ENCODE measurements at regions not wholly inside any gene's neighbourhood (a gene's known extent, or its start where the extent isn't known, plus 50 kb on each side); places are given as distances from the start of the nearest gene placed in this dataset.
"Not testable (repeated sequence)": the region's sequence is repeated elsewhere in the genome, so short reads cannot be mapped to it uniquely, and the experiment has no call there.

DNA sequence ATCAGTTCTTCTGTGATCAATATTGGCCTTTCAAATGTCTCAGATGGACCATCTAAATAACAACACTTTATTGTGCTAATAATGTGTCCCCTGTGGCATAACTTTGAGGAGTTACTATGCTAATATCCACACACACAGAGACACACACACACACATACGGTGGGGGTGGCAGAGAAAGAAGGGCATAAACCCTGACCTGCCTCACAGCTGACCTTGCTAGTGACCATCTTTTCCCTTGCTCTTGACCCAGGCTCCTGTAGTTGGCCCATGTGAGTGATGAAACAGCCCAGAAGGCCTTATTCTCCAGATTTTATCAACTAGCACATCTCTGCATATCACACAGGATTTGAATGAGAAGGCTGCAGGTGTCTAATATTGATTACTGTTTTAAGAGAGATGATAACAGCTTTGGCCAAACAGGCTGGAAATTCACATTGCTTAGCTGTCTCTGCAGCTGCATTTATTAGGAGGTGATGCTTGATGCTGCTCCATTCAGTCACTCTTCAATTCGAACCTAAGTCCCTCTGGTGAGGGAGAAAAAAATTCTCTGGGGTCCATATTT lies 176.4 kb downstream of the ACTR3 start:
- no peak for DNase-seq

DNA sequence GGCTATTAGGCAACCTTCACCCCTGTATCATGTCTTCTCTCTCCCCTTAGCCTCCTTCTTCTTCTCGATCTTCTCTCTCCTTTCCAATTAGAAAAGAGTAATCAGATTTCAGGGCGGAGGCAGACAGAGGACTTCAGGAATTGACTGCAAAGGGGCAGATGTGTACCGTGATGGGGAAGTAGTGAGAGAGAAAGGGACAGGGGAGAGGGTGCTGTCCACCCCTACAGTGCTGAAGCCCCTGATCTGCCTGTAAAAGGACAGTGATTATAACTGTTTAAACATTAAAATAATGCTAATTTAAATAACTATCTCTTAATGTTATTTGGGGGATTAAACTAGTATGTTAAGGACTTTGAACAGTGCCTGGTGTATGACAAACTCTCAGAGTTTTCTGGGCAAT lies 178.5 kb downstream of the ACTR3 start:
- DNase-seq: no peak

DNA sequence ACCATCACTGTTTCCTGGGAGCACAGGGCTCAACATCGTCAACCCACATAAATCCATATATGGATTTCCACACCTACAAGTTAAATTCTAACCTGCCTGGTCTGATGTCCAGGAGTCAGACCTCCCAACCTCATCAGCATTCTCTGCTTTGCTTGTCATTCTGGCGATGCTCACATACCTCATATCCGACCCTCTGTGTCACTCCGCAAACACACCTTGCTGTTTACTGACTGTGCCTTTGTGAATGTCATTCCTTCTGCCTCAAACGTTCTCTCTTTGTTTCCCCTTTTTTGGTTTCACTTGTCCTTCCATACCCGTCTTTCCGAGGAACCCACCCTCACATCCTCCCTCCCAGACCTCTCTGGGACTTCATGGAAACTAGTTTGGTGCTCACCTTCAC lies 187.1 kb downstream of the ACTR3 start:
- DNase-seq: no peak

DNA sequence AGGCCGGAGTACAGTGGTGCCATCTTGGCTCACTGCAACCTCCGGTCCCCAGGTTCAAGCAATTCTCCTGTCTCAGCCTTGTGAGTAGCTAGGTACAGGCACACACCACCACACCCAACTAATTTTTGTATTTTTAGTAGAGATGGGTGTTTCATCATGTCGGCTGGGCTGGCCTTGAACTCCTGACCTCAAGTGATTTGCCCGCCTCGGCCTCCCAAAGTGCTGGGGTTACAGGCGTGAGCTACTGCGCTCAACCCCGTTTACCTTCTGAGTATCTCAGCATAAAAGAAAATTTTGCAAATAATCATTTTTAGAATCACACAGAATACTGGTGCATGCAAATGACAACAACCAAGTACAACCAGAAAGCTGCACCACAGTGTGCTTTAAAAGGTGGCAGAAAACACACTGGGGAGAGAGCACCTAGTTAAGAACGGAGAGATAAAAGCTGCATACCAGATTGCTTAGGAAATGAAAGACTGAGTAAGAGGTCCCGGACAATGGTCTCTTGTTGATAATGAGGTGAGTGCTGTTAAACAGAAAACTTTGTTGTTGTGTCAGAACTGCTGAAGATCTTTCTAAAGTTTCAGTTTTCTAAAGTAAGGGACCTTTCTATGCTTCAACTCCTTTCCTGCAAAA lies 189.6 kb downstream of the ACTR3 start:
- DNase-seq: no peak

DNA sequence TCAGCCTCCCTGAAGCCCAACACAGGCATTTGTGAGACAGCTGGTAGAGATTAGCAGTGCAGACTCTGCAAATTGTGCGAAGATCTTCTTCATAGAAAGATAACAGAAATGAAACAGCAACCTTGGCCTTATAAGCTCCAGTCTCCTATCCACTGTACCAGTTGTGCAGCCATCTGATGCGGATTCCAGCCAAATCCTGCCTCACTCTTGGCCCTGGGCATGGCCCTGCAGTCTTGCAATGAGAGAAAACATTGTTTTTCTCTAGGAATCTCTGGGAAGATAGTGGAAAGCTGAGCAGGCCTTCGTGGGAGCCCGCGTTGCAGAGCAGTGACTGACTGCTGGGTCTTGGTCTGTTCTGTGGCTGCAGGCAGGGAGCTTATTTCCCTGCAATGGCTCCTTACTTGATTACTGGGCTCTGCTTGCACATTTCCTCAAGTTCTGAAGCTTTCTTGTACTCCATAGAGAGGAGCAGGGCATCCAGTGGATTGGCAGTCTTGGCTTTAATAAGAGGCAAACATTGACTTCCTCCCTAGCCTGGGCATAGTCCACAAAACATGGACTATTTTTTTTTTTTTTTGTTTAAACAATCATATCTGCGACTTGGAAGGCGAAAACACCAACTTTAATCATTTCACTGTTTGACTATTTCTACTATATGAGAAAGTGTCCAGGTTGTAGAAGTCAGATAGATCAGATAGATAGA lies 193.0 kb downstream of the ACTR3 start:
- DNase-seq: no peak

DNA sequence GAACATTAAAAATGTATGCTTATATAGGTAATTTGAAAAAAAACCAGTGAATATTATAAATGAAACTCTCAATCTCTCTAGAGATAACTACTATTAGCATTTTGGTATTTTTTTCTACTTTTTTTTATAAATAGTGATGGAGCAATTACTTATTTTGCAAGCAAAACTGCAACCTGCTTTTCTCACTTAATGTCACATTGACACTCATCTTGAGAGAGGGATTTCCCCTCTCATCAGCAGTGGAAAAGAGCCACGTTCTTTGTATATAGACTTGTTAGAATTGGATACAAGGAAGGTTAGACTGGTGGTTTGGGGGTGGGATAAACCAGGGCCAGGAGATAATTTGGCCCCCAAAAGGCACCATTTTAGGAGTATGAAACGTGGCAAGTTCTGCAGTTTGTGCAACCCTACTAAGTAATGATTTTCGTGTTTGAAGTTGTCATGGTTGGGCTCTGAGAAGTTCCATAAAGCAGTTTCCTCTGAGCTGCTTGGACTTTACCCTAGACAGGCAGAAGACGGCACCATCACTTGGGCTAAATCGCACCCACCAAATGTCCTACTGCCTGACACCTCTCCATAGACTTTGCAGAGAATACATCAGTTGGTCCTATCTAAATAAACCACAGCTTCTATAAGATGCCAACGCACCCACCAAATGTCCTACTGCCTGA lies 194.0 kb downstream of the ACTR3 start:
- no peak for DNase-seq

DNA sequence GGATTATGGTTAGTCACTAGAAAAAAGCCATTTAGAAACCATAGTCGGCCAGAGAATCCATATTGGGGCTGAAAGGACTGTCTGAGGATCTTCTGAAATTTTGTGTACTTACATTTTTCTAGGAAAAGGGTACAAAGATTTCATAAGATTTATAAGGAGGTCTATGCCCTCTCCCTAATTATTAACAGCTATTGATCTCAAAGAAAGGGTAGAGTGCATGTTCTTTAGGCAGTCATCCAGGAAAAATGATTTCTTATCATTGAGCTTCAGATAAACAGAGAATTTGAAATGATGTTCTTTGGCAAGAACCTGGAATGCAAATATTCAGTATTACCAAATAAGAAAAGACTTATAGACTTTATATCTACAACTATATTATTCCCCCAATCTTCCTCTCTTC lies 195.3 kb downstream of the ACTR3 start:
- no peak for DNase-seq

- DNase-seq: no peak
These were observed 196.1 kb downstream of the ACTR3 start for GRCh38 chr2:114085992-114086391.

DNA sequence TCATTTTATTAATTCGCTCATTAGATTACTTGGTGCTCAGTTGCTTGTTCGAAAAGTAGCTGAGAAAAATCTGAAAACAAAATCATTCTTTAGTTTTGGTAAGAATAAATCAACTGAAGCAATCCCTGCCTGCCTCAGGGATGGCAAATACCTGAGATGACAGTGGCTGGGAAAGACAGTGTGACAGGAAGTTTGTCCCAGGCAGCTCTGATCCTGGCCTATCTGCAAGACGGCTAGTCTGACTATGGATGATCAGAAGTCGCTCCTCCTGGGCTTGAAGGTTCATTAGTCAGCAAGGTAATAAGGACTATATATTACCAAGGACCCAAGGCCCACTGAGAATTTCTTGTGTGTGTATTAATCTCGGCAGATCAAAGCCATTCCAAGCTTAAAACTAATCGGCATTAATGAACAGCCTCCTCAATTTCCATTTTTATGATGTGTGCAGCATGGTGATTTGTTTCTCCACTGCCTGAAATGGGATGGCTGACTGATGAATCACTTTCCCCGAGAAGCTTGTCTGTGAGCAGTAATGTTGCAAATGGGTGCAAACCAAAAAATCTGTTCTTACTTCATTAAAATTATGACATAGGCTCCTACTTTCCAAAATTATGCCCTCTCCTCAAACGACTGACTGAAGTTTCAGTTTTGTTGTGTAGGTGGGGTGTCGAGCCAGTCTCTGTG lies 199.9 kb downstream of the ACTR3 start:
- DNase-seq: no peak

DNA sequence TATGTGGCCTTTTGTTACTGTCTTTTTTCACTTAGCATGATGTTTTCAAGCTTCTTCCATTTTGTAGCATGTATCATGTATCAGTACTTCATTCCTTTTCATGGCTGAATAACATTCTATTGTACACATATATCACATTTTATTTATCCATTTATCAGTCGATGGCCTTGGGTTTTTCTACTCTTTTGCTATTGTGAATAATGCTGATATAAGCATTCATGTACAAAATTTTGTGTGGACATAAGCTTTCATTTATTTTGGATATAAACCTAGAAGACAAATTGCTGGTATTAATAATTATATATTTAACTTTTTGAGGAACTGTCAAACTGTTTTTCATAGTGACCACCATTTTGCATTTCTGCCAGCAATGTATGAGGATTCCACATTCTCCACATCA lies 201.1 kb downstream of the ACTR3 start:
- no peak for DNase-seq

DNA sequence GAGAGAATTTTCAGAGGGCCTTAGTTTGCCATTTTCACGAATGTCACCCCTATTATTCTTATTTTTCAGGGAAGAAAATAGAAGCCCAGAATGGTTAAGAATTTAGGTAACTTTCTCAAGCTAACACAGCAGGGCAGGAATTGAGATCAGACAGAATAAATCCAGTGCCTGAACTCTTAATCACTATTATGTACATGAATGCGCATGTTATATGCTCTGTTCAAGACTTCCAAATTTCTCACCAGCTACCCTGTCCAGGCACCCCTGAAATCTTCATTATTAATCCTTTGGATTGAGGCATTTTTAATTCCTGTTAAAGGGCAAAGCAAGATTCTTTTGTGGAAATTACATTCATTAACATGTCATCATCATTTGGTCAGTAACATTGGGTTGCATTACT lies 218.4 kb downstream of the ACTR3 start:
- no peak for DNase-seq

DNA sequence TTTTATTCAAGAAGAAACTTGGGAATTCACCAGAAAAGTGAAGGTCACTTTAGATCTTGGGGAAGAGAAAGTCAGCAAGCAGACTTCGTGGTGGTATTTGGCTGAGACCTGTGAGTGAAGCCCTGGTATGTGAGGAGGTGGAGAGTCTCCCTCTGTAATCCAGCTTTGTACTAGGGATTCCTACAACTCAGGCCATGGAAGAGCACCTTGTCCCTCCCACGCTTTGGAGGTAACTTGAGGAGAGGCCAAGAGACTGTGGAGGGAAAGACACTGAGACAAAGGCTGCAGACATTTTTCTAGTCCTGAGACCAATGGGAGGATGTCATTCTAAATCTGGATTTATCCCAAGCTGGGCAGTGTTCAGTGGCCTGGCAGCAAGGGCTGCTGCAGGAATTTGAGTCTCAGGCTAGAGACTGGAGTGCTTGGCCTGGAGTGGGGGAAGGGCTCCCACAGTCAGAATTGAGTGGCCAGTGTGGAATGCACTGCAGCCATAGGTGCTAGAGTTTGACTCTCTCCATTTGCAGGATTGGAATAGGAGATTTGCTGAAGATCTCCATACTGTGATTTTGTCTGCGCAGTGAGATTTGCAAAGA lies 219.0 kb downstream of the ACTR3 start:
- DNase-seq: no peak

DNA sequence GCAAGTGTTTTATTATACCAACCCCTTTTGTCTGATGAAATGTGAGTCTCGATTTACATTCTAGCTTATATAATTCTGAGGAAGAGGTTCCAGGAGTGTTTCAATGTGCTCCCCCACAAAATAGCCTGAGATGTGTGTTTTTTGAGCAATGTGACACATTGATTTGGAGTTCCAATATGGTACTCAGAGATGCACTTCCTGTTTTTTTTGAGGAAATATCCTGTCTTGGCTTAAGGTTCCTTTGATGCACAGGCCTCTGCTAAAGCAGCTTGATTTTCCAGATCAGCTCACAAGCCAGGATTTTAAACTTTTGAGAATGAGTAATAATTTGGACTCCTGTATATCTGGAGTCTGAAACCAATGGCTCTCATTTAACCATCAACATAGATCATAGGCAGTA lies 221.4 kb downstream of the ACTR3 start:
- no peak for DNase-seq

GRCh38 chr2:114113518-114113917 lies 223.6 kb downstream of the ACTR3 start:
- no peak for DNase-seq

- no peak for DNase-seq
These were observed 228.2 kb downstream of the ACTR3 start for GRCh38 chr2:114118088-114118487.

GRCh38 chr2:114119862-114120261 lies 230.0 kb downstream of the ACTR3 start:
- no peak for DNase-seq

GRCh38 chr2:114122930-114123329 lies 233.0 kb downstream of the ACTR3 start:
- DNase-seq: peak; percentile 65

- no peak for DNase-seq
These were observed 234.0 kb downstream of the ACTR3 start for GRCh38 chr2:114123925-114124324.

GRCh38 chr2:114127372-114127771 lies 237.5 kb downstream of the ACTR3 start:
- DNase-seq: no peak

DNA sequence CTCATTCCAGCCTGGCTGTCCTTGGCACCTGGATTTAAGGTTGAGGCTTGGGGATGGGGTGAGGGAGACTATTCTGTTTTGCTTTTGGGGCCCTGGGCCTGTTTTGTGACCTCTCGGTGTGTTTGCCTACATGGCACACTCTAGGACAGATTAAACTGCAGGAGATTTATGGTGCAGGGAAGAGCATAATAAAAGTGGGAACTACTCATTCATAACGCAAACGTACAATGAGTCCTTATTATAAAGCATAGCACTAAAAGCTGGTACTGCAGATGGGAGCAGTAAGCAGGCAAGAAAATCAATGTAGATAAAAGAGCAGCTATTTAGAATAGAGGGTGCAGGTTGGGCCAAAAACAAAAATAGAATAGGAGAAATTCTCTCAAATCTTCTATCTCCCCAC lies 238.4 kb downstream of the ACTR3 start:
- no peak for DNase-seq

DNA sequence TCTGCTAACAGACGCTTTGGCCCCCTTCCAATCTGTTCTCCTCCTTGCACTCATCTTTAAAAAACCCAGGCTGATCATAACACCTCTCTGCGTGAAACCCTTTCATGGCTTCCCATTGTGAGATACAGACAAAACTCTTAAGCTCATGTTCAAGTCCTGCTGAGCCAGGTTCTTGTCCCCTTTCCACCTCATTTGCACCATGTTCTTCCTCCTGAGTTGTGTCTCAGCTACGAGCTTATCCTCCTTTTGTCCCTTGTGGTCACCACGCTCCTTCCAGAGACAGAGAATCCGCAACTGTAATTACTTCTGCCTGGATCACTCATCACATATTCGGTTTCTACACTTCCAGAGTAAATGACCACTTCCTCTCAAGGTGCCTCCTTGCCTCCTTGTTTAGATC lies 238.8 kb downstream of the ACTR3 start:
- DNase-seq: no peak

- not testable (repeated sequence) for DNase-seq
These were observed 242.2 kb downstream of the ACTR3 start for GRCh38 chr2:114132050-114132449.

- DNase-seq: no peak
These were observed 244.3 kb downstream of the ACTR3 start for GRCh38 chr2:114134146-114134545.
